Heart right ventricle (tissue), 16 donors: ENCODE measurements at regions not wholly inside any gene's neighbourhood (a gene's known extent, or its start where the extent isn't known, plus 50 kb on each side); places are given as distances from the start of the nearest gene placed in this dataset.

Experiments
- ATAC-seq, 8 donors: fragments of 200-7000 bp; cut with Tn5 transposase; one replicate each; pipeline ENCODE4 v1.9.1; 2020; ENCODE audit warnings: mild to moderate bottlenecking in 8 of 8, moderate library complexity in 8 of 8, moderate number of reproducible peaks in 1 of 8
- DNase-seq, 2 donors: peaks; one replicate each; pipeline ENCODE4 v3.0.0-alpha.2; 2020
- H3K27ac ChIP-seq, 10 donors: fragments of 200-600 bp; sonication (generic) in 2 of 10; one replicate each; pipeline versions ENCODE4 v1.5.0 to v1.8.0; 2020 to 2022; ENCODE audit warnings: mild to moderate bottlenecking in 3 of 10
- H3K27me3 ChIP-seq, 7 donors: fragments of 200-600 bp; one replicate each; pipeline ENCODE4 v1.8.0; 2021 to 2022; ENCODE audit warnings: mild to moderate bottlenecking in 2 of 7
- H3K36me3 ChIP-seq, 9 donors: fragments of 200-600 bp; sonication (generic) in 1 of 9; one replicate each; pipeline versions ENCODE4 v1.5.0 to v1.8.0; 2020 to 2022; ENCODE audit warnings: mild to moderate bottlenecking in 2 of 9
- H3K4me1 ChIP-seq, 9 donors: fragments of 200-600 bp; sonication (generic) in 1 of 9; one replicate each; pipeline versions ENCODE4 v1.5.0 to v1.8.0; 2020 to 2022; ENCODE audit warnings: mild to moderate bottlenecking in 4 of 9
- H3K4me3 ChIP-seq, 10 donors: fragments of 200-600 bp; sonication (generic) in 2 of 10; one replicate each; pipeline versions ENCODE4 v1.5.0 to v1.8.0; 2020 to 2022; ENCODE audit warnings: mild to moderate bottlenecking in 7 of 10, moderate library complexity in 2 of 10
- H3K9me3 ChIP-seq, 11 donors: fragments of 200-600 bp in 10 of 11; sonication (generic) in 2 of 11; one replicate each; pipeline versions ENCODE4 v1.5.0 to v1.8.0; 2013 to 2022; ENCODE audit warnings: mild to moderate bottlenecking in 2 of 11, control low read depth in 1 of 11, moderate library complexity in 1 of 11
- CTCF ChIP-seq, 9 donors: fragments of 200-600 bp; sonication (generic) in 2 of 9; IDR thresholded peaks; one replicate each; pipeline versions ENCODE4 v1.5.0 to v1.8.0; 2021 to 2022; ENCODE audit warnings: antibody characterized with exemption in 9 of 9, mild to moderate bottlenecking in 5 of 9, moderate library complexity in 1 of 9
- WGBS, 2 donors: extraction: QIAGEN DNeasy Blood & Tissue Kit; methylation state at CpG; one replicate each; pipeline ENCODE4 v1.1.7; 2013; ENCODE audit warnings: inconsistent platforms in 1 of 2; 5-methylcytosine and 5-hydroxymethylcytosine counted together
- intact Hi-C, 10 donors: fragments of 100-400 bp; cut with DNase I; formaldehyde crosslinking; loops; one replicate each; pipeline versions ENCODE4 v1.11.1 to v1.14.2; 2022
- donor health status: Arrhythmogenic right ventricular cardiomyopathy.
- donor health status: ischemic (EF 13 %, LVEDD 7.1; RV severe dilation, severe dysfunction).
- donor health status: healthy with polysubstance abuse.
- donor health status: DM: no; HTN: yes; CAD: no.
- donor health status: DM: no; HTN: no; CAD: no.
- donor health status: ischemic (EF 25% LVEDD 6.9; RV normal size, moderate dysfunction).
- donor health status: ischemic (EF 25% LVEDD 5.7; RV mildly dilated, moderate dysfunction).
- donor health status: healthy.
- donor health status: DM: yes; HTN: yes; CAD: no.
- donor health status: Ischemic cardiomyopathy.
- donor health status: ischemic (EF 35%, LVEDD 5.7; RV mildly dilated, moderate dysfunction).
- donor health status: nonischemic (EF 11% LVEDD 7.7; RV severe dilation, severe dysfunction).
- donor health status: DM: yes; HTN: yes; CAD: no.
- donor health status: PGD.
- donor health status: ischemic (EF 29% LVEDD 5.4; RV normal size, mild dysfunction).
- donor health status: nonischemic (EF 23%, LVEDD 6.1; RV moderate dilation, normal function).

- H3K4me3 ChIP-seq = no peak overlapping the region
- no peak overlapping the region for H3K27ac ChIP-seq
- ATAC-seq = no peak
- no peaks in the 10 kb centered on the region for H3K4me1 ChIP-seq
- no peak for TF ChIP-seq CTCF (IDR thresholded peaks at IDR 0.05)
- no peaks in the 10 kb centered on the region for H3K36me3 ChIP-seq
- no peak for DNase-seq
- WGBS, 2 donors = 79 to 85% methylated on average over 4 of the region's 4 CpGs
- intact Hi-C loops = no loop called here
- H3K9me3 ChIP-seq = peaks cover 0 to 12% (median 0%) of the 10 kb centered on the region in 11 donors
- no peaks in the 10 kb centered on the region for H3K27me3 ChIP-seq
Observed at GRCh38 chr7:117955046-117955445, 81.8 kb upstream of the CTTNBP2 start.

GRCh38 chr7:117960351-117960750, 87.1 kb upstream of the CTTNBP2 start:
- no peak for TF ChIP-seq CTCF (IDR thresholded peaks at IDR 0.05)
- ATAC-seq (no peak), DNase-seq (no peak)
- no peak overlapping the region for H3K27ac ChIP-seq
- H3K4me3 ChIP-seq = no peak overlapping the region
- intact Hi-C loops = no loop called here
- no peaks in the 10 kb centered on the region for H3K4me1 ChIP-seq
- no peaks in the 10 kb centered on the region for H3K27me3 ChIP-seq
- H3K9me3 ChIP-seq = no peaks in the 10 kb centered on the region
- no peaks in the 10 kb centered on the region for H3K36me3 ChIP-seq

- intact Hi-C loops = no loop called here
- no peak overlapping the region for H3K27ac ChIP-seq
Observed at GRCh38 chr7:117961235-117961634, 88.0 kb upstream of the CTTNBP2 start.

GRCh38 chr7:117962366-117962994, 89.2 kb upstream of the CTTNBP2 start:
- Histone ChIP-seq H3K4me1 (no peaks in the 10 kb centered on the region), H3K9me3 (no peaks in the 10 kb centered on the region), H3K4me3 (no peak overlapping the region), H3K27ac (no peak overlapping the region), H3K27me3 (no peaks in the 10 kb centered on the region), H3K36me3 (no peaks in the 10 kb centered on the region)
- WGBS, 2 donors = 75 to 86% methylated on average over 5 of the region's 5 CpGs
- TF ChIP-seq CTCF (IDR thresholded peaks at IDR 0.05) = no peak
- ATAC-seq (no peak), DNase-seq (no peak)
- intact Hi-C loops = no loop called here

More at GRCh38 chr7:117961235-117961634, 88.0 kb upstream of the CTTNBP2 start:
- H3K27me3 ChIP-seq = no peaks in the 10 kb centered on the region
- H3K9me3 ChIP-seq = no peaks in the 10 kb centered on the region
- DNase-seq (no peak), ATAC-seq (peak in 1 of 8 donors; percentile 84)
- H3K4me3 ChIP-seq = no peak overlapping the region
- no peak for TF ChIP-seq CTCF (IDR thresholded peaks at IDR 0.05)
- WGBS, 2 donors = 49 to 60% methylated on average over 4 of the region's 4 CpGs
- no peaks in the 10 kb centered on the region for H3K4me1 ChIP-seq
- H3K36me3 ChIP-seq = no peaks in the 10 kb centered on the region
